Adrenal gland (tissue), 9 donors: ENCODE measurements at regions not wholly inside any gene's neighbourhood (a gene's known extent, or its start where the extent isn't known, plus 50 kb on each side); places are given as distances from the start of the nearest gene placed in this dataset.
"Not testable (repeated sequence)": the region's sequence is repeated elsewhere in the genome, so short reads cannot be mapped to it uniquely, and the experiment has no call there.

Experiments
- DNase-seq, 7 donors: peaks; one replicate each; pipeline ENCODE4 v3.0.0-alpha.2; 2019 to 2020
- H3K27ac ChIP-seq, 5 donors: fragments of 200-600 bp; sonication (generic) in 4 of 5; 1 replicate in 3 of 5; 2 replicates in 2 of 5; pipeline versions ENCODE4 v1.5.1 to v1.8.0; 2016 to 2020; ENCODE audit warnings: mild to moderate bottlenecking in 1 of 5
- H3K27me3 ChIP-seq: fragments of 200-600 bp; 2 replicates; pipeline ENCODE4 v1.8.0; 2021
- H3K36me3 ChIP-seq, 2 donors: fragments of 200-600 bp; replicated peaks in 1 of 2; 1 replicate in 1 of 2; 2 replicates in 1 of 2; pipeline versions ENCODE4 v1.5.1 to v1.8.0; 2018 to 2022
- H3K4me1 ChIP-seq, 2 donors: fragments of 200-600 bp; replicated peaks in 1 of 2; 1 replicate in 1 of 2; 2 replicates in 1 of 2; pipeline versions ENCODE4 v1.5.1 to v1.8.0; 2018 to 2021
- H3K4me3 ChIP-seq, 4 donors: fragments of 200-600 bp; sonication (generic) in 3 of 4; one replicate each; pipeline ENCODE4 v1.5.1; 2016 to 2018
- H3K9me3 ChIP-seq, 3 donors: fragments of 200-600 bp; sonication (generic) in 1 of 3; replicated peaks in 1 of 3; 1 replicate in 2 of 3; 2 replicates in 1 of 3; pipeline versions ENCODE4 v1.5.1 to v1.8.0; 2016 to 2021
- POLR2A ChIP-seq, 2 donors: fragments of 450-650 bp; IDR thresholded peaks; one replicate each; pipeline ENCODE4 v1.6.1; 2017; ENCODE audit warnings: antibody characterized with exemption in 2 of 2, mild to moderate bottlenecking in 2 of 2, moderate library complexity in 1 of 2
- WGBS, 4 donors: extraction: QIAGEN DNeasy Blood & Tissue Kit in 2 of 4; methylation state at CpG; one replicate each; pipeline versions ENCODE4 v1.1.5 to v1.1.7; 2013 to 2017; 5-methylcytosine and 5-hydroxymethylcytosine counted together
- intact Hi-C, 2 donors: fragments of 100-400 bp; cut with DNase I; formaldehyde crosslinking; loops; one replicate each; pipeline versions ENCODE4 v1.14.1 to v1.15.0; 2022 to 2023
- TF ChIP-seq, protein P1 (sequence below), 6 experiments: fragments of 450-650 bp in 4 of 6; fragments of 200-600 bp in 2 of 6; sonication (generic) in 1 of 6; IDR thresholded peaks; 1 replicate in 5 of 6; 2 replicates in 1 of 6; pipeline versions ENCODE4 v1.5.1 to v1.8.0; 2016 to 2021; ENCODE audit warnings: antibody characterized with exemption in 6 of 6, mild to moderate bottlenecking in 2 of 6, moderate library complexity in 1 of 6
- donor health status: healthy with polysubstance abuse.
- donor health status: Bipolar disorder and iron deficiency.
- donor health status: DM: yes; HTN: yes; CAD: no.
- donor health status: DM: no; HTN: no; CAD: no.
- donor health status: DM: no; HTN: no; CAD: no.

- H3K27me3 ChIP-seq, result no peaks in the 10 kb centered on the region
- no peaks in the 10 kb centered on the region for H3K36me3 ChIP-seq
- H3K27ac ChIP-seq, result no peak overlapping the region
- H3K9me3 ChIP-seq, result no peaks in the 10 kb centered on the region
- intact Hi-C loops, result no loop called here
- H3K4me1 ChIP-seq, result no peaks in the 10 kb centered on the region
- no peak for TF ChIP-seq POLR2A (IDR thresholded peaks at IDR 0.05)
- TF ChIP-seq, protein P1, sequence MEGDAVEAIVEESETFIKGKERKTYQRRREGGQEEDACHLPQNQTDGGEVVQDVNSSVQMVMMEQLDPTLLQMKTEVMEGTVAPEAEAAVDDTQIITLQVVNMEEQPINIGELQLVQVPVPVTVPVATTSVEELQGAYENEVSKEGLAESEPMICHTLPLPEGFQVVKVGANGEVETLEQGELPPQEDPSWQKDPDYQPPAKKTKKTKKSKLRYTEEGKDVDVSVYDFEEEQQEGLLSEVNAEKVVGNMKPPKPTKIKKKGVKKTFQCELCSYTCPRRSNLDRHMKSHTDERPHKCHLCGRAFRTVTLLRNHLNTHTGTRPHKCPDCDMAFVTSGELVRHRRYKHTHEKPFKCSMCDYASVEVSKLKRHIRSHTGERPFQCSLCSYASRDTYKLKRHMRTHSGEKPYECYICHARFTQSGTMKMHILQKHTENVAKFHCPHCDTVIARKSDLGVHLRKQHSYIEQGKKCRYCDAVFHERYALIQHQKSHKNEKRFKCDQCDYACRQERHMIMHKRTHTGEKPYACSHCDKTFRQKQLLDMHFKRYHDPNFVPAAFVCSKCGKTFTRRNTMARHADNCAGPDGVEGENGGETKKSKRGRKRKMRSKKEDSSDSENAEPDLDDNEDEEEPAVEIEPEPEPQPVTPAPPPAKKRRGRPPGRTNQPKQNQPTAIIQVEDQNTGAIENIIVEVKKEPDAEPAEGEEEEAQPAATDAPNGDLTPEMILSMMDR (IDR thresholded peaks at IDR 0.05), result no peak
- 90 to 95% (median 94%) methylated on average over 3 of the region's 3 CpGs for WGBS, 4 donors
- H3K4me3 ChIP-seq, result no peak overlapping the region
- DNase-seq, result no peak
Observed at GRCh38 chr7:67917437-67917755, 920.8 kb downstream of the TYW1 start.

DNA sequence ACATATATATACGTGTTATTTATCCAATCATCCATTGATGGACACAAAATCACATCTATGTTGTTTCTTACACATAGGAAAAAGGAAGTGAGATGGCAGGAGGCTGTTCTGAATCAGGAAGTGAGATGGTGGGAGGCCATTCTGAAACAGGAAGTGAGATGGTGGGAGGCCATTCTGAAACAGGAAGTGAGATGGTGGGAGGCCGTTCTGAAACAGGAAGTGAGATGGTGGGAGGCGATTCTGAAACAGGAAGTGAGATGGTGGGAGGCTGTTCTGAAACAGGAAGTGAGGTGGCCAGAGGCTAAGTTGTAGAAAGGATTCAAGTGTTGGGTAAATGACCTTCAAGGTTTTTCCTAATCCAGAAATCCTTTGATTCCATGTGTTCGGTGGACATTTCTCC is 921.5 kb downstream of the TYW1 start:
- H3K27me3 ChIP-seq, result no peaks in the 10 kb centered on the region
- no peak overlapping the region for H3K27ac ChIP-seq
- H3K36me3 ChIP-seq, result no peaks in the 10 kb centered on the region
- no peak for DNase-seq
- WGBS, 4 donors, result 50 to 78% (median 71%) methylated on average over 4 of the region's 4 CpGs
- H3K4me1 ChIP-seq, result no peaks in the 10 kb centered on the region
- H3K9me3 ChIP-seq, result no peaks in the 10 kb centered on the region
- intact Hi-C loops, result no loop called here
- TF ChIP-seq, protein P1 (IDR thresholded peaks at IDR 0.05), result no peak
- no peak for TF ChIP-seq POLR2A (IDR thresholded peaks at IDR 0.05)
- H3K4me3 ChIP-seq, result no peak overlapping the region

DNA sequence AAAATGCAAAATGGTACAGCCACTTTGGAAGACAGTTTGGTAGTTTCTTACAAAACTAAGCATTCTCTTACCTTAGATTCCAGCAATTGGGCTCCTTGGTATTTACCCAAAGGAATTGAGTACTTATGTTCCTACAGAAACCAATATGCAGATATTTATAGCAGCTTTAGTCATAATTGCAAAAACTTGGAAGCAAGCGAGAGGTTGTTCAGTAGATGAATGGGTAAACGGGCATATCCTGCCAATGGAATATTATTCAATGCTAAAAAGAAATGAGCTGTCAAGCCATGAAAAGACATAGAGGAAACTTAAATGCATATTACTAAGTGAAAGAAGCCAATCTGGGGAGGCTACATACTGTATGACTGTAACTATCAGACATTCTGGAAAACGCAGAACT is 926.7 kb downstream of the TYW1 start:
- no peaks in the 10 kb centered on the region for H3K4me1 ChIP-seq
- no peak for TF ChIP-seq POLR2A (IDR thresholded peaks at IDR 0.05)
- TF ChIP-seq, protein P1 (IDR thresholded peaks at IDR 0.05), result no peak
- no peaks in the 10 kb centered on the region for H3K27me3 ChIP-seq
- no peaks in the 10 kb centered on the region for H3K9me3 ChIP-seq
- 76 to 90% (median 81%) methylated on average over 3 of the region's 3 CpGs for WGBS, 4 donors
- H3K36me3 ChIP-seq, result no peaks in the 10 kb centered on the region
- H3K27ac ChIP-seq, result no peak overlapping the region
- H3K4me3 ChIP-seq, result no peak overlapping the region
- no peak for DNase-seq
- intact Hi-C loops, result no loop called here

DNA sequence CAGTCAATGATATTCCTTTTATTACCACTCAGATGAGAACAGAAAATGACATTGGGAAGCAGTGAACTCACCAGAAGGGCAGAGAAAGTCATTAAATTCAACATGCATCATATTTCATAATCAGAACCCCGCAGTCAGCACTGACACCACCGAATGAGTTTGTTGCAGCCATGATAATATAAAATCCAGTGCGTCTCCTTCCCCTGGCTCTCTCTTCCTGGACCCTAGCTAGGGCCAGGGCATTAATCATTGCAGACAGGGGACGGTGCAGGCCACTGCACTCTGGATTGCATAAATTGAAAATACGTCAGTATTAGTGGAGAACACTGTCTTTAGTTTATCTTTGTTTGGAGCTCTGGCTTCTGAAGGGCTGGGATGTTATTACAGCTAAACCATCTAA is 931.5 kb downstream of the TYW1 start:
- Histone ChIP-seq H3K27me3 (no peaks in the 10 kb centered on the region), H3K4me1 (no peaks in the 10 kb centered on the region), H3K36me3 (no peaks in the 10 kb centered on the region), H3K9me3 (no peaks in the 10 kb centered on the region), H3K4me3 (no peak overlapping the region), H3K27ac (no peak overlapping the region)
- intact Hi-C loops, result no loop called here
- TF ChIP-seq POLR2A (IDR thresholded peaks at IDR 0.05), result no peak
- TF ChIP-seq, protein P1 (IDR thresholded peaks at IDR 0.05), result no peak
- no peak for DNase-seq
- WGBS, 4 donors, result 56 to 66% (median 59%) methylated on average over 5 of the region's 5 CpGs

DNA sequence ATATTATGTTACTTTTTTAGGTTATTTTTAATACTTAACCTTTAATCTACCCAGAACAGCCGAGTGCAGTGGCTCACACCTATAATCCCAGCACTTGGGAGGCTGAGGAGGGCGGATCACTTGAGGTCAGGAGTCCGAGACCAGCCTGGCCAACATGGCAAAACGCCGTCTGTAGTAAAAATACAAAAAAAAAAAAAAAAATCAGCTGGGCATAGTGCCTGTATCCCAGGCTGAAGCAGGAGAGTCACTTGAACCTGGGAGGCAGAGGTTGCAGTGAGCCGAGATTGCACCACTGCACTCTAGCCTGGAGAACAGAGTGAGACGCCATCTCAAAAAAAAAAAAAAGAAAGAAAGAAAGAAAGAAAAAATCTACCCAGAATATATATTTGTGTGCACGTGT is 939.8 kb downstream of the TYW1 start:
- DNase-seq, H3K36me3 ChIP-seq, H3K27me3 ChIP-seq, intact Hi-C loops, H3K4me1 ChIP-seq, H3K9me3 ChIP-seq, H3K4me3 ChIP-seq, H3K27ac ChIP-seq: not testable (repeated sequence)
- WGBS, 4 donors, result 79 to 86% (median 83%) methylated on average over 8 of the region's 8 CpGs
